ENCODE measurements at regions not wholly inside any gene's neighbourhood (a gene's known extent, or its start where the extent isn't known, plus 50 kb on each side); places are given as distances from the start of the nearest gene placed in this dataset.

DNA sequence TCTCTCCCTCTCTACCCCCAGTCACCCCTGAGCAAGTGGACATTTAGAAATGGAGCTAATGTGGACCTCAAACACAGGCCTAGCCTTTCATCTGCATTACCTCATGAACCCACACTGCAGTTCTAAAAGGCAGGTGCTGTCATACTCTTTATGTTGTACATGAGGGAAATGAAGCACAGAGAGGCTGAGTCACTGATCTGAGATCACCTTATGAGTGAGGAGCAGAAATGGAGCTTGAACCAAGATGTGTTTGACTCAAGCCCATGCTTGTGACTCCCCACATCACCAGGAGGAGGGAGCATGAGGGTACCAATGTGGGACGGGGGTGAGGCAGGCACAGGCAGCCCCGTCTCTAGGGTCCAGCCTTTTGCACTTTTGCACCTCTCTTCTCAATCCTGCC is 702.8 kb downstream of the PTPRU start:
- no peak for DNase-seq
- TF ChIP-seq, protein P1, sequence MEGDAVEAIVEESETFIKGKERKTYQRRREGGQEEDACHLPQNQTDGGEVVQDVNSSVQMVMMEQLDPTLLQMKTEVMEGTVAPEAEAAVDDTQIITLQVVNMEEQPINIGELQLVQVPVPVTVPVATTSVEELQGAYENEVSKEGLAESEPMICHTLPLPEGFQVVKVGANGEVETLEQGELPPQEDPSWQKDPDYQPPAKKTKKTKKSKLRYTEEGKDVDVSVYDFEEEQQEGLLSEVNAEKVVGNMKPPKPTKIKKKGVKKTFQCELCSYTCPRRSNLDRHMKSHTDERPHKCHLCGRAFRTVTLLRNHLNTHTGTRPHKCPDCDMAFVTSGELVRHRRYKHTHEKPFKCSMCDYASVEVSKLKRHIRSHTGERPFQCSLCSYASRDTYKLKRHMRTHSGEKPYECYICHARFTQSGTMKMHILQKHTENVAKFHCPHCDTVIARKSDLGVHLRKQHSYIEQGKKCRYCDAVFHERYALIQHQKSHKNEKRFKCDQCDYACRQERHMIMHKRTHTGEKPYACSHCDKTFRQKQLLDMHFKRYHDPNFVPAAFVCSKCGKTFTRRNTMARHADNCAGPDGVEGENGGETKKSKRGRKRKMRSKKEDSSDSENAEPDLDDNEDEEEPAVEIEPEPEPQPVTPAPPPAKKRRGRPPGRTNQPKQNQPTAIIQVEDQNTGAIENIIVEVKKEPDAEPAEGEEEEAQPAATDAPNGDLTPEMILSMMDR (IDR thresholded peaks at IDR 0.05; ENCODE audit: insufficient read depth in 1 of 2, low read depth in 1 of 2, low read length in 1 of 2, severe bottlenecking in 1 of 2, unreplicated experiment in 1 of 2), result no peak
- CTCF ChIA-PET, result no interaction called here
- no TSS peak for BruUV-seq (replicated peaks)
- Histone ChIP-seq H3K9me3 (no peaks in the 10 kb centered on the region), H3K4me1 (no peaks in the 10 kb centered on the region), H3K36me3 (ENCODE audit: control insufficient read depth, insufficient read depth, low read length) (no peaks in the 10 kb centered on the region), H3K27me3 (replicated peaks; ENCODE audit: control insufficient read depth, insufficient read depth, low read length) (no peaks in the 10 kb centered on the region), H3K4me3 (ENCODE audit: low read depth, low read length) (no peak overlapping the region)
- POLR2A ChIA-PET, result no interaction called here
- Mint-ChIP-seq H3K27ac (ENCODE audit: unreplicated experiment) (no peak overlapping the region), H3K27me3 (ENCODE audit: insufficient read depth, unreplicated experiment) (peaks cover 10% of the 10 kb centered on the region), H3K36me3 (ENCODE audit: insufficient read depth, unreplicated experiment) (no peaks in the 10 kb centered on the region), H3K9me3 (ENCODE audit: unreplicated experiment) (no peaks in the 10 kb centered on the region), H3K4me1 (ENCODE audit: low read depth, unreplicated experiment) (no peaks in the 10 kb centered on the region), H3K4me3 (ENCODE audit: unreplicated experiment) (no peak overlapping the region)
- intact Hi-C loops (cut with micrococcal nuclease; ENCODE audit: unreplicated experiment), result no loop called here

DNA sequence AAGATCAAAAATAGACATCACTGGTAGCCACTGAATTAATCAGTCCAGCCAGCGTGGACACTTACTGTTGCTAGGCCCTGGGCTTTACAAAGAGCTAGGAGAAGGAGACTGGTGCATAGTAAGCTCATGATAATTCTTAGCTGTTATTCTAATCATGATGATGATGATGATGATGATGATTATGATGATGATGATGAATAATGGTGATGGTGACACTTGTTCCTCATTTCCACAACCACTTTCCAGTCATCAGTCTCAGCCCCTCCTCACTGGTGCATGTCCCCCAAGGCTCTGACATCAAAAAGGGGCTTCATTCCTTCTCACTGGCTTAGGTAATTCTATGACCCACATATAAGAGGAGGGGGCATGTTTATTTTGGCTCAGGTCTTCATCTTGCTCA is 701.0 kb downstream of the PTPRU start:
- Mint-ChIP-seq H3K27ac (ENCODE audit: unreplicated experiment) (no peak overlapping the region), H3K27me3 (ENCODE audit: insufficient read depth, unreplicated experiment) (peaks cover 11% of the 10 kb centered on the region), H3K4me3 (ENCODE audit: unreplicated experiment) (no peak overlapping the region), H3K9me3 (ENCODE audit: unreplicated experiment) (no peaks in the 10 kb centered on the region), H3K4me1 (ENCODE audit: low read depth, unreplicated experiment) (no peaks in the 10 kb centered on the region), H3K36me3 (ENCODE audit: insufficient read depth, unreplicated experiment) (no peaks in the 10 kb centered on the region)
- H3K9me3 ChIP-seq, result no peaks in the 10 kb centered on the region
- CTCF ChIA-PET, result no interaction called here
- no peaks in the 10 kb centered on the region for H3K36me3 ChIP-seq (ENCODE audit: control insufficient read depth, insufficient read depth, low read length)
- no peak overlapping the region for H3K4me3 ChIP-seq (ENCODE audit: low read depth, low read length)
- DNase-seq, result no peak
- H3K27me3 ChIP-seq (replicated peaks; ENCODE audit: control insufficient read depth, insufficient read depth, low read length), result no peaks in the 10 kb centered on the region
- H3K4me1 ChIP-seq, result no peaks in the 10 kb centered on the region
- TF ChIP-seq, protein P1 (IDR thresholded peaks at IDR 0.05; ENCODE audit: insufficient read depth in 1 of 2, low read depth in 1 of 2, low read length in 1 of 2, severe bottlenecking in 1 of 2, unreplicated experiment in 1 of 2), result no peak
- intact Hi-C loops (cut with micrococcal nuclease; ENCODE audit: unreplicated experiment), result no loop called here
- BruUV-seq (replicated peaks), result no TSS peak
- POLR2A ChIA-PET, result no interaction called here

DNA sequence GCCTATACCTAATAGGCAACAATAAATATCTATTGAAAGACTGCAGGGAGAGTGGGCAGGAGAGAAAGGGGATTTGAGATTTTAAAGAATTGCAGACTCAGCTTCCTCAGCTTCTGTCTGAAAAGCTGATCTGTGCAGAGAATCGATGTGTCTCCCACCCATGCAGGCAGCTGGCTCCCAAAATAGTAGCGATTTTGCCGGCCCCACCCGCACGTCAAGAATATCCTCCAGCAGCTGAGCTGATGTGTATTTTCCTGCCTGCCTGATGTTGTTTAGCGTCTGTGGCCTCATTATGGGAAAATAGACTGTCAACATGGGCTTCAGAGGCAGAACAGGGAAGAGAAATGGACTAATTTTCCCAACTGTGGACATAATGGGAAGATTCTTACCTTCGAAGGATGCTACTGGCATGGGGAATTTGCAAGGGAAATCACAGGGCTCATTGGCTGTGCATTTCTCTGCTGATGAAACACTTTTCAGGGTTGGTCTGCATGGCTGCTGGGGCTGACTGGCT is 699.8 kb downstream of the PTPRU start:
- POLR2A ChIA-PET, result no interaction called here
- H3K4me3 ChIP-seq (ENCODE audit: low read depth, low read length), result no peak overlapping the region
- Mint-ChIP-seq H3K27ac (ENCODE audit: unreplicated experiment) (no peak overlapping the region), H3K9me3 (ENCODE audit: unreplicated experiment) (no peaks in the 10 kb centered on the region), H3K36me3 (ENCODE audit: insufficient read depth, unreplicated experiment) (no peaks in the 10 kb centered on the region), H3K4me1 (ENCODE audit: low read depth, unreplicated experiment) (no peaks in the 10 kb centered on the region), H3K27me3 (ENCODE audit: insufficient read depth, unreplicated experiment) (peaks cover 22% of the 10 kb centered on the region), H3K4me3 (ENCODE audit: unreplicated experiment) (no peak overlapping the region)
- H3K4me1 ChIP-seq, result no peaks in the 10 kb centered on the region
- BruUV-seq (replicated peaks), result no TSS peak
- no peaks in the 10 kb centered on the region for H3K36me3 ChIP-seq (ENCODE audit: control insufficient read depth, insufficient read depth, low read length)
- CTCF ChIA-PET, result no interaction called here
- H3K9me3 ChIP-seq, result no peaks in the 10 kb centered on the region
- intact Hi-C loops (cut with micrococcal nuclease; ENCODE audit: unreplicated experiment), result no loop called here
- no peak for DNase-seq
- TF ChIP-seq, protein P1 (IDR thresholded peaks at IDR 0.05; ENCODE audit: insufficient read depth in 1 of 2, low read depth in 1 of 2, low read length in 1 of 2, severe bottlenecking in 1 of 2, unreplicated experiment in 1 of 2), result no peak
- no peaks in the 10 kb centered on the region for H3K27me3 ChIP-seq (replicated peaks; ENCODE audit: control insufficient read depth, insufficient read depth, low read length)
